Adrenal gland (tissue), 9 donors: ENCODE measurements at regions not wholly inside any gene's neighbourhood (a gene's known extent, or its start where the extent isn't known, plus 50 kb on each side); places are given as distances from the start of the nearest gene placed in this dataset.

Source experiments
- DNase-seq, 7 donors: peaks; one replicate each; pipeline ENCODE4 v3.0.0-alpha.2; 2019 to 2020
- H3K27ac ChIP-seq, 5 donors: fragments of 200-600 bp; sonication (generic) in 4 of 5; 1 replicate in 3 of 5; 2 replicates in 2 of 5; pipeline versions ENCODE4 v1.5.1 to v1.8.0; 2016 to 2020; ENCODE audit warnings: mild to moderate bottlenecking in 1 of 5
- H3K27me3 ChIP-seq: fragments of 200-600 bp; 2 replicates; pipeline ENCODE4 v1.8.0; 2021
- H3K36me3 ChIP-seq, 2 donors: fragments of 200-600 bp; replicated peaks in 1 of 2; 1 replicate in 1 of 2; 2 replicates in 1 of 2; pipeline versions ENCODE4 v1.5.1 to v1.8.0; 2018 to 2022
- H3K4me1 ChIP-seq, 2 donors: fragments of 200-600 bp; replicated peaks in 1 of 2; 1 replicate in 1 of 2; 2 replicates in 1 of 2; pipeline versions ENCODE4 v1.5.1 to v1.8.0; 2018 to 2021
- H3K4me3 ChIP-seq, 4 donors: fragments of 200-600 bp; sonication (generic) in 3 of 4; one replicate each; pipeline ENCODE4 v1.5.1; 2016 to 2018
- H3K9me3 ChIP-seq, 3 donors: fragments of 200-600 bp; sonication (generic) in 1 of 3; replicated peaks in 1 of 3; 1 replicate in 2 of 3; 2 replicates in 1 of 3; pipeline versions ENCODE4 v1.5.1 to v1.8.0; 2016 to 2021
- CTCF ChIP-seq, 6 experiments: fragments of 450-650 bp in 4 of 6; fragments of 200-600 bp in 2 of 6; sonication (generic) in 1 of 6; IDR thresholded peaks; 1 replicate in 5 of 6; 2 replicates in 1 of 6; pipeline versions ENCODE4 v1.5.1 to v1.8.0; 2016 to 2021; ENCODE audit warnings: antibody characterized with exemption in 6 of 6, mild to moderate bottlenecking in 2 of 6, moderate library complexity in 1 of 6
- POLR2A ChIP-seq, 2 donors: fragments of 450-650 bp; IDR thresholded peaks; one replicate each; pipeline ENCODE4 v1.6.1; 2017; ENCODE audit warnings: antibody characterized with exemption in 2 of 2, mild to moderate bottlenecking in 2 of 2, moderate library complexity in 1 of 2
- WGBS, 4 donors: extraction: QIAGEN DNeasy Blood & Tissue Kit in 2 of 4; methylation state at CpG; one replicate each; pipeline versions ENCODE4 v1.1.5 to v1.1.7; 2013 to 2017; 5-methylcytosine and 5-hydroxymethylcytosine counted together
- intact Hi-C, 2 donors: fragments of 100-400 bp; cut with DNase I; formaldehyde crosslinking; loops; one replicate each; pipeline versions ENCODE4 v1.14.1 to v1.15.0; 2022 to 2023
- donor health status: healthy with polysubstance abuse.
- donor health status: Bipolar disorder and iron deficiency.
- donor health status: DM: yes; HTN: yes; CAD: no.
- donor health status: DM: no; HTN: no; CAD: no.
- donor health status: DM: no; HTN: no; CAD: no.

- Histone ChIP-seq H3K4me3 (no peak overlapping the region), H3K27me3 (no peaks in the 10 kb centered on the region), H3K27ac (no peak overlapping the region), H3K4me1 (no peaks in the 10 kb centered on the region), H3K36me3 (no peaks in the 10 kb centered on the region), H3K9me3 (no peaks in the 10 kb centered on the region)
- no peak for TF ChIP-seq POLR2A (IDR thresholded peaks at IDR 0.05)
- TF ChIP-seq CTCF (IDR thresholded peaks at IDR 0.05) = no peak
- DNase-seq = peak in 1 of 7 donors; percentile 10
- WGBS, 4 donors = 24 to 50% (median 32%) methylated on average over 1 of the region's 1 CpG
- intact Hi-C loops = no loop called here
These were observed 132.4 kb downstream of the CYP26B1 start for GRCh38 chr2:72015266-72015665.

DNA sequence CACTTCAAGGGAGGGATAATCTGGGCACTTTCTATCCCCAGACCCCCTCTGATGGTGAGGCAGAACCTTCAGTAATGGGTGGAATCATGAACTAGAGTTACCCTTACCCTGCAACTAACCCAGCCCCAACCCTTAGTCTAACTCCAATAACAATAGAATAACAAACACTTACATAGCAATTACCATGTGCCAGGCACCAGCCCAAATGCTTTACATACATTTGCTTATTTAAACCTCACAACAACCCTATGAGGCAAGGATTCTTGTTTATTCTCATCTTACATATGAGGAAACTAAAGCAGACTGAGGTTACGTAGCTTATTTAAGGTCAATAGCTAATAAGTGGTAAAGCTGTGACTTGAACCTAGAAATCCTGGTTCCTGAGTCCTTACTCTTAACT, 132.8 kb downstream of the CYP26B1 start:
- intact Hi-C loops = no loop called here
- H3K4me1 ChIP-seq = no peaks in the 10 kb centered on the region
- no peaks in the 10 kb centered on the region for H3K27me3 ChIP-seq
- H3K36me3 ChIP-seq = no peaks in the 10 kb centered on the region
- no peak for DNase-seq
- TF ChIP-seq POLR2A (IDR thresholded peaks at IDR 0.05) (no peak), CTCF (IDR thresholded peaks at IDR 0.05) (no peak)
- H3K4me3 ChIP-seq = no peak overlapping the region
- no peaks in the 10 kb centered on the region for H3K9me3 ChIP-seq
- no peak overlapping the region for H3K27ac ChIP-seq
- 78 to 96% (median 91%) methylated on average over 1 of the region's 1 CpG for WGBS, 4 donors

DNA sequence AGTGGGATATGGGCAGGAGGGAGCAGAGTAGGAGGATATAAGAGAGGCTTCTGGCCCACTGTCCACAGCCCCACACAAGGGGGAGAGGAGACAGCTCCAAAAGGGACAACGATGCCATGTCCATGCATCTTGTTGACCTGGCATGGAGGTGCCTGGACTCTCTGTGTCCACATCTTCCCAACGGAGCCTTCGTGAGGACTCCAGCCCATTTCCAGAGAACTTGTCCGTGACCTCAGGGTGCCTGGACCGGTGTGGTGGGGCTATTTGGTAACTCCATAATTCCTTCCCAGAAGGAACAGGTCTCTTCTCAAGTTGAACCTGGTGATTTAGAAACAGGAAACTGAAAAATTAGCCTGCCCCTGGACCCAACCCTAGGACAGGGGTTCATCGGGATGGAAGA, 133.9 kb downstream of the CYP26B1 start:
- 90 to 98% (median 92%) methylated on average over 6 of the region's 6 CpGs for WGBS, 4 donors
- H3K27me3 ChIP-seq = no peaks in the 10 kb centered on the region
- no peak overlapping the region for H3K27ac ChIP-seq
- DNase-seq = peak in 1 of 7 donors; percentile 5
- no peaks in the 10 kb centered on the region for H3K4me1 ChIP-seq
- H3K4me3 ChIP-seq = no peak overlapping the region
- TF ChIP-seq CTCF (IDR thresholded peaks at IDR 0.05) (no peak), POLR2A (IDR thresholded peaks at IDR 0.05) (no peak)
- no peaks in the 10 kb centered on the region for H3K9me3 ChIP-seq
- intact Hi-C loops = no loop called here
- H3K36me3 ChIP-seq = no peaks in the 10 kb centered on the region

DNA sequence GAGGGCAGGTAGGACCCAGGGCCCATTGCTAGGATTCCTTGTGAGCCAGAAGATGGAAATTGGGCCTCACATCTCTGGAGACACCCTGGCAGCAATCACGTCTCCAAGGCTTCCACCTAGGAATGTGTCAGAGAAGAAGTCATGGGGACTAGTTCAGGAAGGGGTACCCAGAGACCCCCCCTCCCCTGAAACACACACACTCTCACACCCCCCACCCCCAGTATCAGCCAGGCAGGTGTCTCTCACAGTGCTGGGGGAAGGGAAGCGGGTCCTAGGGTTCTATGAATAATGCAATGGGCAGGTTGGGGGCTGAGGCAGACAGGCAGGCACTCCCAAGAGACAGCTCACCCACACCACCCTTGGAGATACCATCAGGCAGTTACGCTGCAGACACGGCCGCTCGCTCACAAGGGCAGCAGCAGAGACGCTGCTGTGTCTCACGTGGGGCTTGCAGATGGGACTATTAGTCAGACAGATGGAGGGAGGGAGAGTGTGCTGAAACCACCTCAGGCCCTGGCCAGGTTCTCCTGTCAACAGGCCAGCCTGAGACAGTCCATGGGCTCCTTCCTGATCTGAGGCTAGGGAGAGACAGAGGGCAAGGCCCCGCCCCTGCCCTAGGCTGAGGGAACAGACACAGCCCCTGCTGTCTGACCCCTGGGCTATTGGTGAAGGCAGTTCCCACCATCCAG, 134.6 kb downstream of the CYP26B1 start:
- H3K36me3 ChIP-seq = no peaks in the 10 kb centered on the region
- WGBS, 4 donors = 81 to 100% (median 86%) methylated on average over 1 to 9 of the region's 9 CpGs
- no peaks in the 10 kb centered on the region for H3K9me3 ChIP-seq
- TF ChIP-seq POLR2A (IDR thresholded peaks at IDR 0.05) = no peak
- TF ChIP-seq CTCF (IDR thresholded peaks at IDR 0.05) = no peak
- no peak overlapping the region for H3K27ac ChIP-seq
- no peak overlapping the region for H3K4me3 ChIP-seq
- no peaks in the 10 kb centered on the region for H3K27me3 ChIP-seq
- no peaks in the 10 kb centered on the region for H3K4me1 ChIP-seq
- intact Hi-C loops = no loop called here
- DNase-seq = peak in 2 of 7 donors; percentile 16 to 67
